ENCODE measurements at regions not wholly inside any gene's neighbourhood (a gene's known extent, or its start where the extent isn't known, plus 50 kb on each side); places are given as distances from the start of the nearest gene placed in this dataset.

- H4K20me1 ChIP-seq (ENCODE audit: control insufficient read depth, insufficient read depth, low read length, poor library complexity, severe bottlenecking), result no peaks in the 10 kb centered on the region
- H3K9ac ChIP-seq (ENCODE audit: low read length), result no peak overlapping the region
- H2AFZ ChIP-seq (ENCODE audit: insufficient read depth, low read depth, low read length, poor library complexity, severe bottlenecking), result no peak overlapping the region
- peaks cover 28% of the 10 kb centered on the region for H3K27me3 Mint-ChIP-seq
- no peak overlapping the region for H3K27ac Mint-ChIP-seq
- no peaks in the 10 kb centered on the region for H3K9me3 Mint-ChIP-seq (ENCODE audit: insufficient read depth)
- ATAC-seq (ENCODE audit: low read depth), result no peak
- DNase-seq, result no peak
- H3K4me2 ChIP-seq (replicated peaks; ENCODE audit: low read depth, low read length, poor library complexity, severe bottlenecking), result no peak overlapping the region
- H3K27ac ChIP-seq (ENCODE audit: low read length in 2 of 2), result no peak overlapping the region
- POLR2A ChIA-PET, result no interaction called here
- H3K27me3 ChIP-seq (replicated peaks in 1 of 4; ENCODE audit: control extremely low read depth in 1 of 4, control insufficient read depth in 3 of 4, insufficient read depth in 4 of 4, low read length in 3 of 4), result peaks cover 0 to 7% (median 2%) of the 10 kb centered on the region in 4 experiments
- TF ChIP-seq EZH2 (IDR thresholded peaks at IDR 0.05; ENCODE audit: borderline replicate concordance, insufficient read depth, low read depth, low read length, poor library complexity, severe bottlenecking), result no peak
- no peak for TF ChIP-seq CTCF (IDR thresholded peaks at IDR 0.05)
- H3K36me3 ChIP-seq (replicated peaks in 1 of 2; ENCODE audit: control extremely low read depth in 1 of 2, control insufficient read depth in 1 of 2, extremely low read depth in 1 of 2, insufficient read depth in 2 of 2, low read length in 1 of 2), result no peaks in the 10 kb centered on the region
- no peak overlapping the region for H3K4me3 ChIP-seq (ENCODE audit: control extremely low read depth in 1 of 5, extremely low read depth in 1 of 5, insufficient read depth in 1 of 5, low read depth in 2 of 5, low read length in 4 of 5)
- no peaks in the 10 kb centered on the region for H3K4me1 ChIP-seq (ENCODE audit: control insufficient read depth in 2 of 2, insufficient read depth in 2 of 2, low read length in 2 of 2)
- H3K79me2 ChIP-seq (ENCODE audit: control insufficient read depth, insufficient read depth, low read length), result no peaks in the 10 kb centered on the region
- CTCF ChIA-PET, result no interaction called here
- no peak overlapping the region for H3K4me3 Mint-ChIP-seq
- H3K9me3 ChIP-seq (ENCODE audit: control extremely low read depth in 1 of 3, control insufficient read depth in 2 of 3, insufficient read depth in 1 of 3, low read length in 2 of 3), result no peaks in the 10 kb centered on the region
- no CpG with 5 or more reads among the region's 3 CpGs for WGBS (ENCODE audit: insufficient coverage)
- H3K4me1 Mint-ChIP-seq, result no peaks in the 10 kb centered on the region
- intact Hi-C loops (cut with micrococcal nuclease), result no loop called here
These were observed 61.3 kb upstream of the BCL9 start for GRCh38 chr1:147479864-147480564.

- no peaks in the 10 kb centered on the region for H3K4me1 Mint-ChIP-seq
- H3K27ac Mint-ChIP-seq, result no peak overlapping the region
- WGBS (ENCODE audit: insufficient coverage), result no CpG with 5 or more reads among the region's 2 CpGs
- no peaks in the 10 kb centered on the region for H3K9me3 Mint-ChIP-seq (ENCODE audit: insufficient read depth)
- H3K4me2 ChIP-seq (replicated peaks; ENCODE audit: low read depth, low read length, poor library complexity, severe bottlenecking), result no peak overlapping the region
- DNase-seq (no peak), ATAC-seq (ENCODE audit: low read depth) (no peak)
- no peaks in the 10 kb centered on the region for H3K4me1 ChIP-seq (ENCODE audit: control insufficient read depth in 2 of 2, insufficient read depth in 2 of 2, low read length in 2 of 2)
- no peak overlapping the region for H3K9ac ChIP-seq (ENCODE audit: low read length)
- no peaks in the 10 kb centered on the region for H3K9me3 ChIP-seq (ENCODE audit: control extremely low read depth in 1 of 3, control insufficient read depth in 2 of 3, insufficient read depth in 1 of 3, low read length in 2 of 3)
- no peaks in the 10 kb centered on the region for H3K36me3 ChIP-seq (replicated peaks in 1 of 2; ENCODE audit: control extremely low read depth in 1 of 2, control insufficient read depth in 1 of 2, extremely low read depth in 1 of 2, insufficient read depth in 2 of 2, low read length in 1 of 2)
- H4K20me1 ChIP-seq (ENCODE audit: control insufficient read depth, insufficient read depth, low read length, poor library complexity, severe bottlenecking), result no peaks in the 10 kb centered on the region
- no peaks in the 10 kb centered on the region for H3K79me2 ChIP-seq (ENCODE audit: control insufficient read depth, insufficient read depth, low read length)
- no peak overlapping the region for H3K4me3 ChIP-seq (ENCODE audit: control extremely low read depth in 1 of 5, extremely low read depth in 1 of 5, insufficient read depth in 1 of 5, low read depth in 2 of 5, low read length in 4 of 5)
- H3K27me3 ChIP-seq (replicated peaks in 1 of 4; ENCODE audit: control extremely low read depth in 1 of 4, control insufficient read depth in 3 of 4, insufficient read depth in 4 of 4, low read length in 3 of 4), result peaks cover 0 to 7% (median 2%) of the 10 kb centered on the region in 4 experiments
- H2AFZ ChIP-seq (ENCODE audit: insufficient read depth, low read depth, low read length, poor library complexity, severe bottlenecking), result no peak overlapping the region
- intact Hi-C loops (cut with micrococcal nuclease), result no loop called here
- H3K4me3 Mint-ChIP-seq, result no peak overlapping the region
- ChIA-PET CTCF (no interaction called here), POLR2A (no interaction called here)
- H3K27me3 Mint-ChIP-seq, result peaks cover 28% of the 10 kb centered on the region
- no peak overlapping the region for H3K27ac ChIP-seq (ENCODE audit: low read length in 2 of 2)
- no peak for TF ChIP-seq CTCF (IDR thresholded peaks at IDR 0.05)
- TF ChIP-seq EZH2 (IDR thresholded peaks at IDR 0.05; ENCODE audit: borderline replicate concordance, insufficient read depth, low read depth, low read length, poor library complexity, severe bottlenecking), result no peak
These were observed 60.8 kb upstream of the BCL9 start for GRCh38 chr1:147480565-147480935.

Data from B cell (primary cell).